Pancreas (tissue), 10 donors: ENCODE measurements at regions not wholly inside any gene's neighbourhood (a gene's known extent, or its start where the extent isn't known, plus 50 kb on each side); places are given as distances from the start of the nearest gene placed in this dataset.

ENCODE experiments used
- ATAC-seq, 4 donors: fragments of 200-7000 bp; cut with Tn5 transposase; one replicate each; pipeline versions ENCODE4 v1.8.0 to v1.9.1; 2020; ENCODE audit warnings: mild to moderate bottlenecking in 4 of 4, moderate library complexity in 4 of 4
- DNase-seq, 6 donors: peaks; one replicate each; pipeline ENCODE4 v3.0.0-alpha.2; 2020
- FAIRE-seq: peaks from 2 replicates; lab custom pipeline; 2012; peaks lifted over from hg19 to GRCh38; lab: Jason Lieb, UNC
- H3K27ac ChIP-seq, 4 donors: fragments of 200-600 bp; sonication (generic); 1 replicate in 3 of 4; 2 replicates in 1 of 4; pipeline versions ENCODE4 v1.5.0 to v1.8.0; 2020
- H3K27me3 ChIP-seq, 4 donors: fragments of 200-600 bp; one replicate each; pipeline ENCODE4 v1.8.0; 2021
- H3K36me3 ChIP-seq, 3 donors: fragments of 200-600 bp; sonication (generic) in 1 of 3; one replicate each; pipeline versions ENCODE4 v1.5.0 to v1.8.0; 2020 to 2021
- H3K4me1 ChIP-seq, 3 donors: fragments of 200-600 bp; one replicate each; pipeline ENCODE4 v1.8.0; 2021
- H3K4me3 ChIP-seq, 4 donors: fragments of 200-600 bp; sonication (generic) in 2 of 4; one replicate each; pipeline versions ENCODE4 v1.5.0 to v1.8.0; 2020 to 2021
- H3K9me3 ChIP-seq, 4 donors: fragments of 200-600 bp; one replicate each; pipeline ENCODE4 v1.8.0; 2021
- WGBS, 2 donors: extraction: QIAGEN DNeasy Blood & Tissue Kit; methylation state at CpG; one replicate each; pipeline ENCODE4 v1.1.7; 2013; 5-methylcytosine and 5-hydroxymethylcytosine counted together
- intact Hi-C, 3 donors: fragments of 100-400 bp; cut with DNase I; formaldehyde crosslinking; loops; one replicate each; pipeline versions ENCODE4 v1.11.1 to v1.14.2; 2022
- TF ChIP-seq, protein P1 (sequence below), 4 donors: fragments of 200-600 bp; sonication (generic) in 3 of 4; IDR thresholded peaks; one replicate each; pipeline versions ENCODE4 v1.5.0 to v1.8.0; 2021; ENCODE audit warnings: antibody characterized with exemption in 4 of 4
- donor health status: healthy with polysubstance abuse.
- donor health status: DM: no; HTN: no; CAD: no; lungs with moderate emphysema.
- donor health status: DM: no; HTN: no; CAD: no.
- donor health status: control.
- donor health status: control.
- donor health status: Bipolar disorder and iron deficiency.
- donor health status: DM: yes; HTN: yes; CAD: no.
- donor health status: DM: no; HTN: no; CAD: no.
- donor health status: DM: no; HTN: no; CAD: no.
- donor health status: DM: yes; HTN: yes; CAD: no.

GRCh38 chr18:6598657-6599056 is 130.9 kb upstream of the ARHGAP28 start:
- ATAC-seq (no peak), DNase-seq (no peak), FAIRE-seq (no peak)
- Histone ChIP-seq H3K27ac (no peak overlapping the region), H3K9me3 (no peaks in the 10 kb centered on the region), H3K27me3 (no peaks in the 10 kb centered on the region), H3K4me1 (no peaks in the 10 kb centered on the region), H3K4me3 (no peak overlapping the region), H3K36me3 (no peaks in the 10 kb centered on the region)
- 78 to 86% methylated on average over 7 of the region's 7 CpGs for WGBS, 2 donors
- TF ChIP-seq, protein P1, sequence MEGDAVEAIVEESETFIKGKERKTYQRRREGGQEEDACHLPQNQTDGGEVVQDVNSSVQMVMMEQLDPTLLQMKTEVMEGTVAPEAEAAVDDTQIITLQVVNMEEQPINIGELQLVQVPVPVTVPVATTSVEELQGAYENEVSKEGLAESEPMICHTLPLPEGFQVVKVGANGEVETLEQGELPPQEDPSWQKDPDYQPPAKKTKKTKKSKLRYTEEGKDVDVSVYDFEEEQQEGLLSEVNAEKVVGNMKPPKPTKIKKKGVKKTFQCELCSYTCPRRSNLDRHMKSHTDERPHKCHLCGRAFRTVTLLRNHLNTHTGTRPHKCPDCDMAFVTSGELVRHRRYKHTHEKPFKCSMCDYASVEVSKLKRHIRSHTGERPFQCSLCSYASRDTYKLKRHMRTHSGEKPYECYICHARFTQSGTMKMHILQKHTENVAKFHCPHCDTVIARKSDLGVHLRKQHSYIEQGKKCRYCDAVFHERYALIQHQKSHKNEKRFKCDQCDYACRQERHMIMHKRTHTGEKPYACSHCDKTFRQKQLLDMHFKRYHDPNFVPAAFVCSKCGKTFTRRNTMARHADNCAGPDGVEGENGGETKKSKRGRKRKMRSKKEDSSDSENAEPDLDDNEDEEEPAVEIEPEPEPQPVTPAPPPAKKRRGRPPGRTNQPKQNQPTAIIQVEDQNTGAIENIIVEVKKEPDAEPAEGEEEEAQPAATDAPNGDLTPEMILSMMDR (IDR thresholded peaks at IDR 0.05), result no peak
- intact Hi-C loops, result no loop called here

DNA sequence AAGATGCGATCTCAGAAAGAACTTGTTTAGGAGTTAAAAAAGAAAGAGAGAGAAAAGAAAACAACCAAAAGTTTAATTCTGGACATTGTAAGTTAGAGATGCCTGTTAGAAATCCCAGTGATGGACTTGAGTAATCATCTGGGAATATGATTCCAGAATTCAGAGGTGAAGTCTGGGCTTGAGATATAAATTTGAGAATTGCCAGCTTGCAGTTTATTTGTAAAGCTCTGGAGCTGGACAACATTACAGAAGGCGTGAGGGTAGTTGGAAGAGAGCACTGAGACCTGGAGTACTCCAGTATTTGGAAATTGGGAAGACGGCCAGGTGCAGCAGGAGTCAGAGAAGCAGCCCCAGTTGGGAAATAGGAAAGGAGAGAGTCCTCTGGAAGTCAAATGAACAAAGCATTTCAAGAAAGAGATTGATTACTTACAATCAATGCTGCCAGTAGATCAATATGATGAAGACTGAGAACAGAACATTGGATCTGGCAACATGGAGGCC is 128.8 kb upstream of the ARHGAP28 start:
- H3K27me3 ChIP-seq, result no peaks in the 10 kb centered on the region
- intact Hi-C loops, result no loop called here
- no peak overlapping the region for H3K4me3 ChIP-seq
- no peaks in the 10 kb centered on the region for H3K4me1 ChIP-seq
- 75 to 90% methylated on average over 3 of the region's 3 CpGs for WGBS, 2 donors
- H3K9me3 ChIP-seq, result no peaks in the 10 kb centered on the region
- TF ChIP-seq, protein P1 (IDR thresholded peaks at IDR 0.05), result no peak
- no peak overlapping the region for H3K27ac ChIP-seq
- H3K36me3 ChIP-seq, result no peaks in the 10 kb centered on the region
- ATAC-seq (no peak), DNase-seq (no peak), FAIRE-seq (no peak)

DNA sequence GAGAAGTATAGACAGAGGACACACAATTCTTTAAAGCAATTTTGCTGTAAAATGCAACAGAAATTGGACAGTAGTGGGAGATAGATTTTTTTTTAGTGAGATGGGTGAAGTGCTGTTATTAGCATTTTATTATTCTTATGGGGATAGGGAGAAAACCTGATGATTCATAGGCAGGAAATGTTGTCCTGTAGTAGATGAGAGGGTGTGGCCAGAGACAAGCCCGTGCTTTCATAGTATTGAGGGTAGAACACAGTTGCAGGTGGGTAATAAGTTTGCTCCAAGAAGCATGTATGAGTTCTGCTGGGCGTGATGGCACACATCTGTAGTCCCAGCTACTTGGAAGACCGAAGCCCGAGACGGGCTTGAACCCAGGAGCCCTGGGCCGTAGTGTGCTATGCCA is 128.3 kb upstream of the ARHGAP28 start:
- H3K9me3 ChIP-seq, result no peaks in the 10 kb centered on the region
- no peaks in the 10 kb centered on the region for H3K27me3 ChIP-seq
- H3K36me3 ChIP-seq, result no peaks in the 10 kb centered on the region
- H3K27ac ChIP-seq, result no peak overlapping the region
- no peak for ATAC-seq
- TF ChIP-seq, protein P1 (IDR thresholded peaks at IDR 0.05), result no peak
- no peak for FAIRE-seq
- no peak overlapping the region for H3K4me3 ChIP-seq
- no peaks in the 10 kb centered on the region for H3K4me1 ChIP-seq
- intact Hi-C loops, result no loop called here
- no peak for DNase-seq
- 74 to 93% methylated on average over 6 of the region's 6 CpGs for WGBS, 2 donors

GRCh38 chr18:6602365-6602764 is 127.2 kb upstream of the ARHGAP28 start:
- Histone ChIP-seq H3K4me1 (no peaks in the 10 kb centered on the region), H3K9me3 (no peaks in the 10 kb centered on the region), H3K36me3 (no peaks in the 10 kb centered on the region), H3K27me3 (no peaks in the 10 kb centered on the region), H3K27ac (no peak overlapping the region), H3K4me3 (no peak overlapping the region)
- DNase-seq (no peak), FAIRE-seq (no peak), ATAC-seq (no peak)
- TF ChIP-seq, protein P1 (IDR thresholded peaks at IDR 0.05), result no peak
- intact Hi-C loops, result no loop called here
- 76 to 90% methylated on average over 5 of the region's 5 CpGs for WGBS, 2 donors

DNA sequence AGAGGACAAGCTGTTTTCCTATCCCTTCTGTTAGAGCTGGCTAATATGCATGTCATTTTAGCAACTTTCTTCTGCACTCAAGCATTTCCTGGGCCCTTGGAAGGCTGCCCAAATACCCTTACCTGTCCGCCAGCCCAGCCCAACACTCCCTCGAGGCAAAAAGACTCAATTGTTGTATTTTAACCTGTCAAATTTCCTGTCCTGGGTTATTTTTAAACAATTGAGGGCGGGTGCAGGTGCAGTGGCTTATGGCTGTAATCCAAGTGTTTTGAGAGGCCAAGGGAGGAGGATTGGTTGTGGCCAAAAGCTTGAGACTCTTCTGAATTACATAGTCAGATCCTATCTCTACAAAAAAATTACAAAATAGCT is 125.0 kb upstream of the ARHGAP28 start:
- Histone ChIP-seq H3K27me3 (no peaks in the 10 kb centered on the region), H3K4me1 (no peaks in the 10 kb centered on the region), H3K36me3 (no peaks in the 10 kb centered on the region), H3K9me3 (no peaks in the 10 kb centered on the region), H3K4me3 (no peak overlapping the region), H3K27ac (no peak overlapping the region)
- TF ChIP-seq, protein P1 (IDR thresholded peaks at IDR 0.05), result no peak
- ATAC-seq (no peak), FAIRE-seq (no peak), DNase-seq (no peak)
- intact Hi-C loops, result no loop called here
- WGBS, 2 donors, result 38 to 42% methylated on average over 3 of the region's 3 CpGs
